Fibroblast of peridontal ligament (primary cell): ENCODE measurements at regions not wholly inside any gene's neighbourhood (a gene's known extent, or its start where the extent isn't known, plus 50 kb on each side); places are given as distances from the start of the nearest gene placed in this dataset.

Experiments used
- DNase-seq: peaks from one replicate; pipeline ENCODE4 v3.0.0-alpha.2; 2010; ENCODE audit errors: extremely low read depth

DNA sequence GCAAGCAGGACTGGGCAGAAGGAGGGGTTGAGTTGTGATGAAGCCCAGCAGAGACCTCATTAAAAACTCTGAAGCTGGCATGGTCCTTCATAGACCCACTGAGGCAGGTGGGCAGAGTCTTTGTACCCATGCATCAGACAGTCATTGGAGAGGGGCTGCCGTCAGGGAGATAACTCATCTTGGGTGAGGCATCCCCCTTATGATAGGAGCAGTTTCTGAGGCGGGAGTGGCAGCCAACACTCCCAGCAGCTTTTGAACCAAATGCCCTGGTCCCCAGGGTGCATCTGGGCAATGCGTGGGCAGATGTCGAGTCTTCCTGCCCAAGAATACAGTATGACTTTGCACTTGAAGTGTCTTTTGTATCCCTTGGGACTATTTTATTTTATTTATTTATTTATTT is 68.1 kb downstream of the HTR5A start:
- DNase-seq = no peak

DNA sequence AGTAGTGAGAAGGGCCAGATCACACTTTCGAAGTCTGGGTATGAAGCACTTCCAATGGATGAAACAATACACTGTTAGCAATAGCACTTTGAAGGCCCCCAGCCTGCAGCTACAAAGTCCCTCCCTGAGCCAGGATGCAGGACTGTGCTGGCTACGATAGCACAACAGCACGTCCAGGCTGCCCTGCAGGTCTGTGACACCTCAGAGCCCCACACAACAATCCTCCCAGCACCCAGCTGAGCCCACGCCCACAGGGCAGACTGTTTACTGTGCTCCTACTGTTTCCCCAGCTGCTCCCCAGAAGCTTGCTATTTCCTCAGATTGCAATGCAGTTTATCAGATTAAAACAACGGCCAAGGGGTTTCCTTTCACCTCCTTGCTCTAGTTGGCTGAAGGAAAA is 71.4 kb downstream of the HTR5A start:
- DNase-seq = no peak

- DNase-seq = no peak
Measured at GRCh38 chr7:155143381-155143780, 73.3 kb downstream of the HTR5A start.

GRCh38 chr7:155144371-155144770 is 74.2 kb downstream of the HTR5A start:
- DNase-seq = no peak

GRCh38 chr7:155145477-155146255 is 75.5 kb downstream of the HTR5A start:
- no peak for DNase-seq

- DNase-seq = no peak
Measured at GRCh38 chr7:155147172-155147571, 77.0 kb downstream of the HTR5A start.

DNA sequence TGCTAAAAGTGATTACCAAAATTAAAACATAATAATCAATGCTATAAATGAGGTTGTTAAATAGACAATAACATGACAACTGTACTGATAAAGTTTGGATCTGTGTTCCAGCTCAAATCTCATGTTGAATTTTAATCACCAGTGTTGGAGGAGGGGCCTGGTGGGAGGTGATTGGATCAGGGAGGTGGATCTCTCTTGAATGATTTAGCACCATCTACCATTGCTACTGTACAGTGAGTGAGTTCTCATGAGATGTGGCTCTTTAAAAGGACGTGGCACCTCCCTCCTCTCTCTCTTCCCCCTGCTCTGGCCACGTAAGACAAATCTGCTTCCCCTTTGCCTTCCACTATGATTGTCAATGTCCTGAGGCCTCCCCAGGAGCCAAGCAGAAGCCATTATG is 77.5 kb downstream of the HTR5A start:
- no peak for DNase-seq

DNA sequence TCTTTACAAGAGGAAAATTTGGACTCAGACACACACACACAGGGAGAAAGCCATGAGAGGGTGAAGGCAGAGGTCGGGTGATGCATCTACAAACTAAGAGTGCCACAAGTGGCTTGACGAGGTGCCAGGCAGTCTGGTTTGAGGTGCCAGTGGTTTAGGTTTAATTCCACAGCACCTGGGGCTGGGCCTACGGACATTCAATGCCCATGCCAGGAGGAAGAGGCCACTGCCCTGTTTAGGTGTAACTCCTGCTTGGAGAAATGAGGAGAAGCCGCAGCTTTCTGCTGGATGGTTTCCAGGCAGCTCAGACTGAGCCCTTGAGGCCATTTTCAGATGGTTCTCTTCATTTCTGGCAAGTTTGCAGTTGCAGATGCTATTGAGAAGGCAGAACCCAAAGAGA is 83.6 kb downstream of the HTR5A start:
- no peak for DNase-seq

- DNase-seq = no peak
Measured at GRCh38 chr7:155154586-155154985, 84.5 kb downstream of the HTR5A start.

GRCh38 chr7:155161690-155162089 is 91.6 kb downstream of the HTR5A start:
- no peak for DNase-seq

GRCh38 chr7:155162422-155162821 is 92.3 kb downstream of the HTR5A start:
- no peak for DNase-seq

- DNase-seq = no peak
Measured at GRCh38 chr7:155163696-155164095, 93.6 kb downstream of the HTR5A start.

- DNase-seq = no peak
Measured at GRCh38 chr7:155164316-155164715, 94.2 kb downstream of the HTR5A start.

- DNase-seq = peak; percentile 4
Measured at GRCh38 chr7:155166108-155166507, 96.0 kb downstream of the HTR5A start.

DNA sequence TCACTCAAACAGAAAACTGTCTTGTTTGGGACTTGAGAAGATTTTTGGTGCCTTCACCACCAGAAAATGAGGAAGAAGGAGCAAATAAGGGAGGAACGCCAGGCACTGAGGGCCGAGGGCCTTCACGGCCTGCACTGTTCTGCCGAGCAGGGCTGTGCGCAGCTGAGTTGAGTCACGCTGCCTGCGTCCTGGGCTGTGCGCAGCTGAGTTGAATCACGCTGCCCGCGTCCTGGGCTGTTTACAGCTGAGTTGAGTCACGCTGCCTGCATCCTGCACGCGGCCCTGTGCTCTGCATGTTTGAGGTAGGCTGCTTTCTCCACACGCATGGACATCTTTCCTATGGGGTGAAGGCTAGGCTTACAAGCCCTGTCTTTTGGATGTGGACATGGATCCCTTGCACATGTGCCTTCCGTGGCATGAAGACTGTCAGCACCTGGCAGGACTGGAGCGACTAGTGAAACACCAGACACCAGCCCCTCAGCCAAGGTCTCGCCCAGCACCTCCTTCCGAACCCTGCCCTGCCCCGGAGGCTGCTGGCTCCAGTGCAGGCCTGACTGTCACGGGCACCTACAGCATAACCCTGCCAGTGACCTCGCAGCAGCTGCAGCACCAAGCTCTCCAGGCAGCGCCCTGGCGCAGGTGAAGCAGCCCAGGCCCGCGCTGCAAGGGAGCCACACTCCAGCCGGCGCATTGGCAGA is 96.7 kb downstream of the HTR5A start:
- peak; percentile 90 for DNase-seq

- no peak for DNase-seq
Measured at GRCh38 chr7:155167706-155168365, 97.7 kb downstream of the HTR5A start.

DNA sequence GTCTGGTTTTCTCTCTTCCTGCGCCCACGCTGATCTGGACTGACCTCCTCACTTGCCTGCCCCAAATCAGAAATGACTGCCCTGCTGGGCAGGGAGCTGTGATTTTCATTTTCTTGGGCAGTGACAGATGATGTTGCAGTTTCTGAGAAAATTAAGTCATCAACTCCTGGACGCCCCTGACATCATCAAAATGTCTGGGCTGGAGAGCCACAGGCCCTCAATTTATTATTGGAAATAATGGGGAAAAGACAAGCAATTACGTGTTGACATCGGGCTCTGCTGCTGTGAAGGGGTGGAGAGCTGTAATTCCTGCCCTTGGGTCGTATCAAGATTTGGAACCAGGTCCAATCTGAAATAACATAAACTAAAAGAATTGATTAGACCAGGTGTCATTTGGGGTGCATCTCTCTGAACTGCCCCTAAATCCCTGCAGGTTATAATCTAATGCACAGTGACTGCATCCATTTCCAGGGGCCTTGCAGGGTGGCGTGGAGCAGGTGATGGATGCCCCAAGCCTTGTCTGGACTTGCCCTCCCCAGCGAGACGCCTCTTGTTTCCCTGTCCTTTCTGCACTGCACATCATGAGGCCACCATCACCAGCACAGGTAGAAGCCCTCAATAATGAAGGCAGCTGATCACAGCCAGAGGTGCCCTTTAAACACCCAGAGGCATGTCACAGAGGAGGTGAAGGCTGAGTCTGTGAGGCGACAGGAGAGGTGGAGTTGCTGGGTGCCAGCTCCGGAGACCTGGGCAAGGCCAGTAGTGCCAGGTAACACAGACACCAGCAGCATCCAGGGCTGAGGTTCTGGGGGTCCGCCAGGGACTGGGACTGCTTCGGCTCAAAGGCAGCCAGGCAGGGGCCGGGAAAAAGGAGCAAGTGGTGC is 98.7 kb downstream of the HTR5A start:
- DNase-seq = no peak

DNA sequence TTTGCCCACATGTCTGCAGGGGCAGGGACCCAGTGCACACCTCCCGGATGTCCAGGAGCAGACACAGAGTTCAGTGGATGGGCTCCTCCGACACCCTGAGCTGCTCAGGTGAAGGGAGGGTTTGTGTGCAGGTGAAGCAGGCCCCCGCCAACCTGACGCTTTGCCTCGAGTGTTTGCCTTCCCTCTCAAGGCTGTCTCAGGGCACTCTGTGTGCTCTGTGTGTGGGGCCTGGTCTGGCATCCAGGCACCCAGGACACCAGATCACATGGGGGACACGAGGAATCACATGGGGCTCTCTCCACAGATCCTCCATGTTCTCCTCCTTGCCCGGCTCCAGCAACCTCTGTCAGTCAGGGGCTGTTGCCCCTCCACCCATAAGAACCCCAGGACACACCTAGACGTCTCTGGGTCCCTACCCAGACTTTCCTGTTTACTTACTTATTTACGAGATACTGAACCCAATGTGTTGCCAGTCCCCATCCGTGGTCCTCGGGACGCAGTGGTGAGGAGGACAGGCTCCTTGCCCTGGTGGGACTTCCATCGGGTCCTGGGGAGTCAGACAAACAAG is 99.5 kb downstream of the HTR5A start:
- no peak for DNase-seq

DNA sequence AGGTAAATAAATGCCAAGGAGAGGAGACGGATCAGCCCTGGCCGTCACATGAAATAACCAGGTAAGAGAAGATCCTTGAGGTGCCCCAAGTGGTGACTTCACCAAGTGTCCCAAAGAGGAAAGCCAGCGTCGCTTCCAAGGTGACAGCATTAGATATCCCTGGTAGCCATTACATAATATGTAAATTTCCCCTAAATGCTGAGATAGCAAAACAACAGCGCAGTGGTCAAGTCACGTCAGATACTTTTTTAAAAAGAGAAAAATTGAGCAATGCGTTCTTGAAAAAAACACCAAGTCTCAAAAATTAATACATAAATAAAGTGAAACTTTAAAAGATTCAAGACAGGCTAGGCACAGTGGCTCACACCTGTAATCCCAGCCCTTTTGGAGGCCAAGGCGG is 100.2 kb downstream of the HTR5A start:
- DNase-seq = no peak

GRCh38 chr7:155172141-155172540 is 102.0 kb downstream of the HTR5A start:
- DNase-seq = no peak

DNA sequence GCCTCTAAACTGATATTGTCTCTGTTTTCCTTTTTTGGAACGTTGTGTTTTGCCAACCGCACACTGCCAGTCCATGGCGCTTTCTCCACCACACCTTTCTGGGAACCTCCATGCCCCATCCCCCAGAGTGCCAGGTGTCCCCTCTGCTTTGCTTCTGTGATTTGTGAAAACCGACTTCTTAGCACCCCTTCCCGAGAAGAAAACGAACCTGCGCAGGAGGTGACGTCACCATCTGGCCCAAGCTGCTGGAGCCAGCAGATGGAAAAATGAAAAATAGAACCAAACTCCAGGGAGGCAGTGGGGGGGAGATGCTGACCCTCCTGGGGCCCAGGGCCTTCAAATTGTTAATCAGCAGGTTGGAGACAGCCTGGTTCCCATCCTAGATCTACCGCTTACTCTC is 103.8 kb downstream of the HTR5A start:
- no peak for DNase-seq

GRCh38 chr7:155178096-155178495 is 108.0 kb downstream of the HTR5A start:
- DNase-seq = no peak
